GM21367 (cell line): ENCODE measurements at regions not wholly inside any gene's neighbourhood (a gene's known extent, or its start where the extent isn't known, plus 50 kb on each side); places are given as distances from the start of the nearest gene placed in this dataset.

ENCODE experiments used
- ATAC-seq: cut with Tn5 transposase; IDR thresholded peaks from one replicate; pipeline ENCODE4 v1.9.1; 2021; ENCODE audit not compliant: unreplicated experiment

- ATAC-seq, result no peak
Observed at GRCh38 chr2:138428710-138429440, 72.7 kb upstream of the SPOPL start.

GRCh38 chr2:138430181-138430580 is 71.4 kb upstream of the SPOPL start:
- ATAC-seq, result no peak

GRCh38 chr2:138432971-138433370 is 68.6 kb upstream of the SPOPL start:
- ATAC-seq, result no peak

- ATAC-seq, result no peak
Observed at GRCh38 chr2:138433995-138434951, 67.3 kb upstream of the SPOPL start.

GRCh38 chr2:138435701-138436100 is 65.9 kb upstream of the SPOPL start:
- ATAC-seq, result no peak

- ATAC-seq, result no peak
Observed at GRCh38 chr2:138439733-138440132, 61.8 kb upstream of the SPOPL start.

GRCh38 chr2:138440759-138441158 is 60.8 kb upstream of the SPOPL start:
- no peak for ATAC-seq

GRCh38 chr2:138441916-138442315 is 59.7 kb upstream of the SPOPL start:
- ATAC-seq, result no peak

GRCh38 chr2:138444411-138444810 is 57.2 kb upstream of the SPOPL start:
- no peak for ATAC-seq

- ATAC-seq, result no peak
Observed at GRCh38 chr2:138445227-138445626, 56.3 kb upstream of the SPOPL start.

GRCh38 chr2:138446043-138446442 is 55.5 kb upstream of the SPOPL start:
- no peak for ATAC-seq

- ATAC-seq, result no peak
Observed at GRCh38 chr2:138447889-138448570, 53.5 kb upstream of the SPOPL start.
